ENCODE measurements at regions not wholly inside any gene's neighbourhood (a gene's known extent, or its start where the extent isn't known, plus 50 kb on each side); places are given as distances from the start of the nearest gene placed in this dataset.

GRCh38 chr4:62543002-62543401 is 1342.9 kb downstream of the ADGRL3 start:
- TF ChIP-seq CTCF (conservative IDR thresholded peaks at IDR 0.05) (no peak), ZFX (IDR thresholded peaks at IDR 0.05) (no peak)

All from C4-2B (cell line).